A549 (cell line): ENCODE measurements at regions not wholly inside any gene's neighbourhood (a gene's known extent, or its start where the extent isn't known, plus 50 kb on each side); places are given as distances from the start of the nearest gene placed in this dataset.

Experiments
- MYC ChIP-seq: IDR thresholded peaks from 2 replicates; pipeline ENCODE4 v1.6.1; 2012; ENCODE audit warnings: mild to moderate bottlenecking, inconsistent platforms, low read length, improper control_type of control experiment, borderline replicate concordance
- NR3C1 ChIP-seq: fragments of >200 bp; sonication (Bioruptor Twin); formaldehyde crosslinking; IDR thresholded peaks from 3 replicates; pipeline ENCODE4 v1.6.1; 2017

DNA sequence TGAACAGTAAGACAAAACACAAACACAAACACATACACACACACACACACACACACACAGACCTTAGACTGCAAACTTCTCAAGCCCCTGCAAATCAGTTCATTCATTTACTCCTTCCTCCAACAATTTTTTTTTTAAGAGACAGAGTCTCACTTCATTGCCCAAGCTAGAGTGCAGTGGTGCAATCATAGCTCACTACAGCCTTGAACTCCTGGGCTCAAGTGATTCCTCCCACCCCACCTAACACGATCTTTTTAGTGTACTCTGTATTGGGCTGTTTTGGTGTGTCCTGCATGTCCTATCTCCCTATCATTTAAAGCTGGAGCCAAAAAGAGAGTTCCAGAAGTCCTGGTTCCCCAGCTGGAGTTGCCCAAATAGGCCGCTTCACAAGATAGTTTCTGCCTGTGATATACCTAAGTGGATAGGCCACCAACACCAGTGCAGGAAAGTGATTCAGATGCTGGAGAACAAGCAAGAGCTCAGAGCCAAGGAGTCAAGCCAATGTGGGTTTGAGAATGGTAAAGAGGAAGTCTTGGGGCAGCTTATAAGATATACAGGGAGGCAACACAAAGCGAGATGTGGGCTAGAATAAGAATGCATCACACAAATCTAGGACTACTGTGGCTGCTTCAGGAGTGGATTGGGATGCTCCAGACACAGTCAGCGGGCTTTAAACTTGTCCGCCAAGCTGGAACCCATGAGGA lies 85.4 kb upstream of the RAPGEF2 start:
- no peak for TF ChIP-seq NR3C1
- no peak for TF ChIP-seq MYC
